Activated CD4-positive, alpha-beta T cell treated with anti-CD3 and anti-CD28 coated beads, Interleukin-2, amount 10 ng/mL, durations not matched to agents 24 days and 14 days (primary cell): ENCODE measurements at regions not wholly inside any gene's neighbourhood (a gene's known extent, or its start where the extent isn't known, plus 50 kb on each side); places are given as distances from the start of the nearest gene placed in this dataset.

ENCODE experiments used
- DNase-seq: peaks from one replicate; pipeline ENCODE4 v3.0.0; 2022
- H3K27ac Mint-ChIP-seq: one replicate; pipeline ENCODE4 v1.8.0; 2022; ENCODE audit warnings: mild to moderate bottlenecking, mixed read lengths
- H3K27me3 Mint-ChIP-seq: one replicate; pipeline ENCODE4 v1.8.0; 2022; ENCODE audit warnings: mixed read lengths
- H3K36me3 Mint-ChIP-seq: one replicate; pipeline ENCODE4 v1.8.0; 2022; ENCODE audit warnings: low read depth, mild to moderate bottlenecking, mixed read lengths
- H3K4me1 Mint-ChIP-seq: one replicate; pipeline ENCODE4 v1.8.0; 2021; ENCODE audit warnings: mixed read lengths
- H3K4me3 Mint-ChIP-seq: one replicate; pipeline ENCODE4 v1.8.0; 2022; ENCODE audit warnings: mild to moderate bottlenecking, moderate library complexity, mixed read lengths
- H3K9me3 Mint-ChIP-seq: one replicate; pipeline ENCODE4 v1.8.0; 2021; ENCODE audit warnings: mixed read lengths
- intact Hi-C: fragments of 100-400 bp; cut with micrococcal nuclease; formaldehyde crosslinking; loops from one replicate; pipeline ENCODE4 v1.15.1; 2023

DNA sequence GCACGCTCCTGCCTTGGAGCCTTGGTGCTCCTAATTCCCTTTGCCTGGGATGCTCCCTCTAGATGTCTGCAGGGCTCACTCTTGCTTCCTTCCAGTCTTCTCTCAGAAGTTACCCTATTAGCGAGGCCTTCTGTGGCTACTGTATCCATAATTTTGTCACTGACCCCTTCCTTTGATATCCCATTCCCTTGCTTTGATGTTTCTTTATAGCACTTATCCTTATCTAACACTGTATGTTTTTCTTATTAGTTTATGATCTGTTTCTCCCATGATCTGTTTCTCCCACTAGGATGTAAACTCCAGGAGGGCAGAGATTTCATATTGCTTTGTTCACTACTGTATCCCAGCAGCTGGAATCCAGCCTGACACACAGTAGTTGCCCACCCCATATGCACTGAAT, 263.4 kb downstream of the FOXD2 start:
- H3K9me3 Mint-ChIP-seq = no peaks in the 10 kb centered on the region
- no peak for DNase-seq
- H3K4me1 Mint-ChIP-seq = no peaks in the 10 kb centered on the region
- no peak overlapping the region for H3K27ac Mint-ChIP-seq
- no peaks in the 10 kb centered on the region for H3K36me3 Mint-ChIP-seq
- intact Hi-C loops = no loop called here
- H3K4me3 Mint-ChIP-seq = no peak overlapping the region
- H3K27me3 Mint-ChIP-seq = peaks cover 14% of the 10 kb centered on the region

DNA sequence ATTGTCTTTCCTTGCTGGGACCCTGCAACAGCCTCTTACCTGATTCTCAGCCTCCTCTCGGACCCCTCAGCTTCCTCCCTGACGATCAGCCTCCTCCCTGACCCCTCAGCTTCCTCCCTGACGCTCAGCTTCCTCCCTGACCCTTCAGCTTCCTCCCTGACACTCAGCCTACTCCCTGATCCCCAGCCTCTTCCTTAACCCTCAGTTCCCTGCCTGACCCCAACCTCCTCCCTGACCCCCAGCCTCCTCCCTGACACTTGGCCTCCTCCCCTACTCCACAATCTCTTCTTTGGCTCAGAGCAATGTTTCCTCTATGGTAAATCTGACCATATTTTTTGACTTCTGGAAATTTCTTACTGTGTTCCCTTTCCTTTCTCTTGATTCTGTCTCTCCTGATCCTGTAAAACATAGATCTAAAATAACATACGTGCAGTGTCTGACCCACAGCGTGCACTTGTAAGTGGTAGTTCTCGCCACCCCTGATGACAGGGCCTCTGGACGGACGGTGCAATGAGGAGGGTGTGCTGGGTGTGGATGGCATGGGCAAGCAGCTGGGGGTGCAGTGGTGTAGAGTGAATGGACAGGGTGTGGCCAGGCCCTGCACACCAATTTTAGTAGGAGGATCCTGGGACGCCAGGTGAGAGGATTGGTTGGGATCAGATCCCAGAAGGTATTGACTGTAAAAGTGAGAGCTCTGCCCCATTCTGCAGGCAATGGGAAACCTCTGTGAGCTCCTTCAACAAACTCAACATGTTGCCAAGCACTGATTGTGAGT, 264.1 kb downstream of the FOXD2 start:
- no peak for DNase-seq
- no peak overlapping the region for H3K27ac Mint-ChIP-seq
- no peaks in the 10 kb centered on the region for H3K36me3 Mint-ChIP-seq
- no peaks in the 10 kb centered on the region for H3K9me3 Mint-ChIP-seq
- no peaks in the 10 kb centered on the region for H3K4me1 Mint-ChIP-seq
- intact Hi-C loops = no loop called here
- H3K4me3 Mint-ChIP-seq = no peak overlapping the region
- H3K27me3 Mint-ChIP-seq = peaks cover 18% of the 10 kb centered on the region

DNA sequence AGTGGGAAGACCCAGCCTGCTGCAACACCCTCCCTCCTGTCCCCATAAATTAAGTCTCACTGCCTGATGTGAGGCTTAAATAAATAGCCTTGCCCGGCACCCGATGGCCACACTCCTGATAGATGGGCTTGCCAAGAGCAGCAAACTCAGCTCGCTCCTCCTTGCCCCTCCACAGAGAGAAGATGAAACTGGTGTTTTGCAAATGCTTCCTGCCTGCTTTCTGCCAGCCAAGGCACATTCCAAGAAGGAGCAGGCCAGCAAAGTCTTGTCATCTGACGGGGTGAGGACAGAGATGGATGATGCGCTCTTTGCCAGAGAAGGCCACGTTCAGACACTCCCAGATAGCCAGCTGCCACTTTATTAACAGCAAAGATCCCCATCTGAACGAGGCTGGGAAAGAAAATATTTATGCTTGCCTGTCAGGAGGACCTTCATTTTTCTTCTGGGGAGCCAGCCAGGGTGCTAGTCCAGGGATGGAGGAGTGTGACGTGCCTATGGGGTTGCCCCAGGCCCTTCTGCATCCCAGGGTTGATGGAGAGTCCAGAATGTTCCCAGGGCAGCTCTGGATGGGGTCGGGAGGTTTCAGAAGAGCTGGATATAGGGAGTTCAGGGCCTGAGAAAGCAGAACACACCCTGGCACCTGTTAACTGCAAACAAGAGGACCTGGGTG, 265.4 kb downstream of the FOXD2 start:
- Mint-ChIP-seq H3K4me3 (no peak overlapping the region), H3K27me3 (peaks cover 28% of the 10 kb centered on the region), H3K36me3 (peaks cover 2% of the 10 kb centered on the region), H3K9me3 (no peaks in the 10 kb centered on the region), H3K27ac (no peak overlapping the region), H3K4me1 (no peaks in the 10 kb centered on the region)
- DNase-seq = no peak
- intact Hi-C loops = no loop called here

DNA sequence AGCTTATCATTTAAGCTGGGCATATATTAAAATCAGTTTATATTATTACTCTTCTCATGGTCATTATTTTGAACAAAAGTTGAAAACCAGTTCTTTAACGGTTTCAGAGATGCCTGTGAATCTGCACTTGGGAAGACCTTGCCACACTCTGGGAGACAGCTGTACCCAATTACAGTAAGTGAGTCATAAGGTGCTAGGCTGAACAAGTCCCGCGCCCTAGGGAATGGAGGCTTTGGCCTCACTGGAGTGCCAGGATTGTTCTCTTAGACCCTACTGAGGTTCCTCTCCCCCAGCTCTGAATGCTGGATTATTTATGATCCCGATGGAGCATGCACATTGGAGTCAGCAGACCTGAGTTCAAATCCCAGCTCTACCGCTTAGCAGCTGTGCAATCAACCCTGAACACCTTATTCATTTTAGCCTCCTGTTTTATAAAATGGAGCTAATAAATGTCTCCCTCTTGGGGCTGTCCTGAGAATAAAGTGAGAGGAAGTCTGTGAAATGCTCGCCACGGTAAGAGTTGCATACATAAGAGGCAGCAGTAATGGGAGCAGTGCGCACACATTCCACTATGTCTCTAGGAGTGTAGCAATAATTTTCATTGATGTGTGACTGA, 266.2 kb downstream of the FOXD2 start:
- H3K9me3 Mint-ChIP-seq = no peaks in the 10 kb centered on the region
- intact Hi-C loops = no loop called here
- no peak for DNase-seq
- peaks cover 2% of the 10 kb centered on the region for H3K36me3 Mint-ChIP-seq
- H3K27me3 Mint-ChIP-seq = peaks cover 32% of the 10 kb centered on the region
- no peak overlapping the region for H3K4me3 Mint-ChIP-seq
- H3K27ac Mint-ChIP-seq = no peak overlapping the region
- H3K4me1 Mint-ChIP-seq = no peaks in the 10 kb centered on the region

DNA sequence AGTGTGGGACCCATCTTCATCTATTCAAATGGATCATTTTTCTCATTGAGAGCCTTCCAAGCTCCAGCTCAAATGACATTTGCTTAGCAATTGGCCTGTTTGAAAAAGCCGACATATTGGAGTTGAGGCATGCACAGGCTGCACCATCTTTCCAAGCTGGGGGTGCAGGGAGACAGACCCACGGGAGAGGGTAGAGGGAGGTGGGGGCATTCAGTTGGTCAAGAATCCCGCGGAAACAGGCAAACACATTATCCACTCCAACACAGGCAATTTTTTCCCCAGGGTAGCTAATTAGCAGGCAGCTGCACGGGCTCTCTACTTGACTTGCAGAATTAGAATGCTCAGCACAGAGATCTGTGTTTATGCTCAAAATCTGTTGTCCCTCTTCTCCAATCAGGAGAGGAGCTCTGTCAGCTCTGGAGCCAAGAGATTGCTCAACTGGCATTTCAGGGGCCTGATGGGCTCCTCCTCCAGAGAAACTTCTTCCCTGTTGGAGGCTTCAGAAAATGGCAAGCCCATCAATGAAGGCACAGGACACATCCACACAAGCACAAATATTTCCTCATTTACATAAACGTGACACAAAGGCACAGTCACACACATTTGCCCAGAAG, 267.8 kb downstream of the FOXD2 start:
- Mint-ChIP-seq H3K27me3 (peaks cover 40% of the 10 kb centered on the region), H3K4me1 (peaks cover 2% of the 10 kb centered on the region), H3K9me3 (no peaks in the 10 kb centered on the region), H3K27ac (no peak overlapping the region), H3K4me3 (no peak overlapping the region), H3K36me3 (peaks cover 2% of the 10 kb centered on the region)
- intact Hi-C loops = no loop called here
- DNase-seq = no peak

DNA sequence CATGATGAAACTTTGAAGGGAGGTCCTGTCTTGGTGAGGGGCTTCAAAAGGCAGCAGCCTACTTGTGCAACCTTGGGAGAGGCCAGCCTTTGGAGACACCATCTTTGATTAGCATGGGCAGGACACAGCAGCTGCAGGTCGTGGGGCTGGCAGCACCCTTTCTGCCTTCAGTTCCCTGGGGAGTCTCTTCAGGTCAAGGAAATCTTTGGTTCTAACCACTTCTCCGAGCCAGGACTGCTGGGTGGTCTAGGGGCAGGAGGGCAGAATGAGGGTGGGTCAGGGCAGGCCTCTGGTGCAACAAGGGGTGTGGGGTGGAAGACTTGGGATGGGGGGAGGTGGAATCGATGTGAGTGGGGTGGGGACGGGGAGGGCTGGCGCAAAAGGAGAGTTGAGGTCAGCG, 269.7 kb downstream of the FOXD2 start:
- Mint-ChIP-seq H3K27me3 (peaks cover 58% of the 10 kb centered on the region), H3K27ac (no peak overlapping the region), H3K4me3 (no peak overlapping the region), H3K36me3 (peaks cover 2% of the 10 kb centered on the region), H3K4me1 (peaks cover 2% of the 10 kb centered on the region), H3K9me3 (no peaks in the 10 kb centered on the region)
- DNase-seq = no peak
- intact Hi-C loops = no loop called here

DNA sequence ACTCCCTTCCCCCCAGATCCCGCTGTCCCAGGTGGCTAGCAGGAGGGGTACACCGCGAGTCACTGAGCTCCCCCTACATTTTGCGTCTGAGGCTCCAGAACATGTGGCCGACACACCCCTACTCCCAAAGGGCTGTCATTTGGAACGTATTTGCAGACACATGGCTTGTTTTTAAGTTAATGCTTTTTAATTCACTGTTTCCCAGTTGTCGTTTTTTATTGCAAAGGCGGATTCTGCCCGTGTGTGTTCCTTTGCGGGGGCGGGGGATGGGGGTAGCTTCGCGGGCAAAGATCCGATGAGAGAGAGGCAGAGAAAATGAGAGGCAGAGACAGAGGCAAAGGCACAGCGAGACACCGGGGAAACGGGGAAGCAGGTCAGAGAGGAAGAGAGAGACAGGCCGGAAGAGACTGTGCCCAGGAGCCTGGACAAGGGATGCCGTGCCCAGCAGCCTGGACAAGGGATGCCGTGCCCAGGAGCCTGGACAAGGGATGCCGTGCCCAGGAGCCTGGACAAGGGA, 270.2 kb downstream of the FOXD2 start:
- Mint-ChIP-seq H3K9me3 (no peaks in the 10 kb centered on the region), H3K4me1 (peaks cover 2% of the 10 kb centered on the region), H3K4me3 (no peak overlapping the region), H3K27ac (no peak overlapping the region), H3K36me3 (peaks cover 2% of the 10 kb centered on the region), H3K27me3 (peaks cover 64% of the 10 kb centered on the region)
- intact Hi-C loops = loop anchor here (2.0 kb wide), 1 partner anchor 263 kb away; no protein-coding TSS in a partner anchor
- DNase-seq = no peak

DNA sequence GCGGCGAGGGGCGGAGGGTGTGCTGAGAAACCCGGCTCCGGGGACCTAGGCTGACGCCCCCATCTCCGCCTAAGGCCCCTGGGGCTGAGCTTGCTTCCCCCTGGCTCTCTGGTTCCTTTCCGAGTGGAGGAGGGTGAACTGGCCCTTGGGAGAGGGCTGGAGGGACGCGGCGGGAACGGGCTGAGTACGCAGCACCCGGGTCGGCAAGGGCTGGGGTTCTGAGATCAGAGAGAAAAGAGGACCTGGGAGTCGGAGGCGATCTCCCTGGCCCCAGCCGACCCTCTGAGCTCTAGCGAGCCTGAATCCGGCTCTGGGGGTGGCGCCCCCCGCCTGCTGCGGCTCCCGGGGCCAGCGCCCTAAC, 270.8 kb downstream of the FOXD2 start:
- H3K4me3 Mint-ChIP-seq = no peak overlapping the region
- intact Hi-C loops = loop anchor here (1.0 to 2.0 kb wide), 2 partner anchors 264 to 320 kb away; no protein-coding TSS in a partner anchor
- H3K4me1 Mint-ChIP-seq = peaks cover 2% of the 10 kb centered on the region
- no peaks in the 10 kb centered on the region for H3K9me3 Mint-ChIP-seq
- H3K27ac Mint-ChIP-seq = peak overlapping the region; percentile 65
- no peak for DNase-seq
- H3K36me3 Mint-ChIP-seq = peaks cover 2% of the 10 kb centered on the region
- peaks cover 65% of the 10 kb centered on the region for H3K27me3 Mint-ChIP-seq

DNA sequence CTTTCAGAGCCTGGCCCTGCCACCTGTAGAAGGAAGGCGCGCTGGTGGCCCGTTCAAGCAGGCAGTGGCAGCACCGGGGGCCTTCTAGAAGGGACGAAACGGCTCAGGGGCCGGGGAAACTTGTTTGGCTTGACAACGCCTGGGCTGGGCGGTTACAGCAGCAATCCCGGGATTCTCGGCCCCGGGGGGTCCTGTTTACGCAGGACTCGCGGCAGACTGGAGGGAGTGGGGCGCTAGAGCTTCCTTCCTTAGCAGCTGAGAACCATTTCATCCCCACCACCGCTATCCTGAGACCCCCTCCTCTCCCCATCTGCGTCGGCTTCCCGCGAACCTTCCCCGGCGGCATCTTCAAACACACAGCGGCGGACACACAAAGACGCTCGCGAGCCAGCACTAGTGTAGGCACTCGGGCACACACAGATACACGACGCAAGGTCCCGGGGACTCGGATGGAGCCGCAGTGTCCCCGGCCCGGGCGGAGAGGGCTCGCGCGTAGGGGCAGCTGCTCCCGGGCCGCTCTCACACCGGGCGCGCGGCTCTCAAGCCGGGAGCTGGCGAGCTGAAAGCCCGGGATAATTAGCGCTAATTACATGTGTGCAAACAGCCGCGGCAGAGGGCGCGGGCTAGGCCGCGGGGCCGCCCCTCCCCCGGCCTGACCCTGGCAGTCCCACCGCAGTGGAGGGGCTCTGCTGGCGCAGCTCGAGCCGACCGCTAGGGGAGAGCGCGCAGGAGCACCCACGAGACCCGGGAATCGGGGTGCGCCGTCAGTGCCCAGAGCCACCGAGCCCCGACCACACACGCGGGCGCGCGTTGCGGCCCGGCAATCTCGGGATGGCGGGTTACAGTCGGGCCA, 271.4 kb downstream of the FOXD2 start:
- Mint-ChIP-seq H3K36me3 (peaks cover 2% of the 10 kb centered on the region), H3K4me1 (peaks cover 2% of the 10 kb centered on the region), H3K27me3 (peaks cover 69% of the 10 kb centered on the region), H3K9me3 (no peaks in the 10 kb centered on the region), H3K27ac (no peak overlapping the region), H3K4me3 (no peak overlapping the region)
- intact Hi-C loops = loop anchor here (1.0 to 2.0 kb wide), 2 partner anchors 264 to 321 kb away; no protein-coding TSS in a partner anchor
- peak; percentile 61 for DNase-seq

DNA sequence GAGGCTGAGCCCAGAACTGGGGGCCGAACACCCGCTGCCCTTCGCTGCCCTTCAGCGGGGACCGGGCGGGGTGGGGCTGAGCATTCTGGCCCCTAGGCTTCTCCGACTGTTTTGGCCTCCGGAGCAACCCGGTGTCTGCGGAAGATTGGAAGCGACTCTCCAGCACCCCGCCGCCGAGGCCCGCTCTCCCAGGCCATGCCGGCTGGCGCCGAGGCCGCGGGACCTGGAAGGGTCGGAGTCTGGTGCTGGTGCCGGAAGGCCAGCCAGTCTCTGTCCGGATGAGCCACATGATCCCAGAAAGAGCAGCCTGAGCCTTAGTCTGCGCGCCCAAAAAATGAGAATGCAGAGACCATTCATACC, 272.0 kb downstream of the FOXD2 start:
- intact Hi-C loops = loop anchor here (1.0 to 5.0 kb wide), 4 partner anchors 265 to 483 kb away; no protein-coding TSS in a partner anchor
- peaks cover 67% of the 10 kb centered on the region for H3K27me3 Mint-ChIP-seq
- H3K4me1 Mint-ChIP-seq = peaks cover 2% of the 10 kb centered on the region
- H3K27ac Mint-ChIP-seq = no peak overlapping the region
- peaks cover 2% of the 10 kb centered on the region for H3K36me3 Mint-ChIP-seq
- H3K9me3 Mint-ChIP-seq = no peaks in the 10 kb centered on the region
- no peak for DNase-seq
- no peak overlapping the region for H3K4me3 Mint-ChIP-seq

DNA sequence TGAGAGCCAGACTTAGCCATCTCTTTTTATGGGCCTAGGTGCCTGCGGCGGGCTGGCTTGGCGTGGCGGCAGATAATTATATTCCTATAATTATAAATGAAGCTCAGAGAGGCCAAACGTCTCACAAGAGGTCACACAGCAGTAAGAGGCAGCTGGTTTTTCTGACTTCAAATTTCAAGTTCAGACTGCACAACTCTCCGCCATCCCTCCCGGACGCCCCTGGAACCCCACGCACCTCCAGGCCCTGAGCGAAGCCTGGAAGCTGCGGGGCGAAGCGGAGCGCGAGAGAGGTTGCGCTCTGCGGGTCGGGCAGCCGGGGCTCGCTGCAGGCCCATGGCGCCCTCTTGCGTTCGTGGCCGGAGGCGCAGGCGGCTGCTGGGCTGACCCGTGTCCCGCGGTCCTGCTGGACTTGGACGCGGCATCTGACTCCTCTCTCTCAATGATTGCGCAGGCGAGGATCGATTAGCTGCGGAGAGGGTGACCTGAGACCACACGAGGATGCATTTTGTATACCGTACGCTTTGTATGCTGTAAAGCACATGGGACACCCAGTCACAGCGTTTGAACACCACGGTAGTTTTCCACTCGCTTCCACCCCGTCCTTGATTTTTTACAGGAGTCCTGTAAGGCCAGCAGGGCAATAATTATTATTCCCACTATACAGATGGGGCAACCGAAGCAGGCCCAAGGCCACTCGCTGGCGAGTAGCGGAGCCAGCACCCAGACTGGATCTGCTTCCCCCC, 272.7 kb downstream of the FOXD2 start:
- H3K4me1 Mint-ChIP-seq = peaks cover 2% of the 10 kb centered on the region
- intact Hi-C loops = loop anchor here (2.0 to 5.0 kb wide), 2 partner anchors 274 to 483 kb away; no protein-coding TSS in a partner anchor
- no peak overlapping the region for H3K27ac Mint-ChIP-seq
- H3K9me3 Mint-ChIP-seq = no peaks in the 10 kb centered on the region
- DNase-seq = peak; percentile 92
- H3K27me3 Mint-ChIP-seq = peaks cover 67% of the 10 kb centered on the region
- H3K4me3 Mint-ChIP-seq = no peak overlapping the region
- peaks cover 2% of the 10 kb centered on the region for H3K36me3 Mint-ChIP-seq
